NCI-H1105 (cell line): ENCODE measurements at regions not wholly inside any gene's neighbourhood (a gene's known extent, or its start where the extent isn't known, plus 50 kb on each side); places are given as distances from the start of the nearest gene placed in this dataset.
"Not testable (repeated sequence)": the region's sequence is repeated elsewhere in the genome, so short reads cannot be mapped to it uniquely, and the experiment has no call there.

ENCODE experiments used
- DNase-seq: peaks from one replicate; lab custom pipeline; 2025; lab: John Stamatoyannopoulos, UW

DNA sequence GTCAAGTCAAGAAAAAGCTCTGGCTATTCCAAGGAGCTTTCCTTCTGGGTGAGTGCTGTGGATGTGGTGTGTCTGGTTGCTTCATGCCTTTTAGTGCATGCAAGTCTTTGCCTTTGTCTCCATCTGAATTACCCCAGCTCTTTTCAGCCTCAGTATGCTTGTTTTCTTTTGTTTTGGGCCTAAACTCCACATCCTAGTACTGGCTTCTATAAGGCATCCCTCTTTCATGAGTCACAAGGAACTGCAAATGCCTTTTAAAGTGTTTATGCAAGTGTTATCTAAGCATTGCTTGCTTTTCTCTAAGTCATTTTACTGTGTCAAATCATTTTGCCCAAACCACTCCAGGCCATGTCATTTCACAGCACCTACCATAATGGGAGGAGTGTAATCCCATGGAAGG is 132.1 kb downstream of the PLCE1 start:
- no peak for DNase-seq

DNA sequence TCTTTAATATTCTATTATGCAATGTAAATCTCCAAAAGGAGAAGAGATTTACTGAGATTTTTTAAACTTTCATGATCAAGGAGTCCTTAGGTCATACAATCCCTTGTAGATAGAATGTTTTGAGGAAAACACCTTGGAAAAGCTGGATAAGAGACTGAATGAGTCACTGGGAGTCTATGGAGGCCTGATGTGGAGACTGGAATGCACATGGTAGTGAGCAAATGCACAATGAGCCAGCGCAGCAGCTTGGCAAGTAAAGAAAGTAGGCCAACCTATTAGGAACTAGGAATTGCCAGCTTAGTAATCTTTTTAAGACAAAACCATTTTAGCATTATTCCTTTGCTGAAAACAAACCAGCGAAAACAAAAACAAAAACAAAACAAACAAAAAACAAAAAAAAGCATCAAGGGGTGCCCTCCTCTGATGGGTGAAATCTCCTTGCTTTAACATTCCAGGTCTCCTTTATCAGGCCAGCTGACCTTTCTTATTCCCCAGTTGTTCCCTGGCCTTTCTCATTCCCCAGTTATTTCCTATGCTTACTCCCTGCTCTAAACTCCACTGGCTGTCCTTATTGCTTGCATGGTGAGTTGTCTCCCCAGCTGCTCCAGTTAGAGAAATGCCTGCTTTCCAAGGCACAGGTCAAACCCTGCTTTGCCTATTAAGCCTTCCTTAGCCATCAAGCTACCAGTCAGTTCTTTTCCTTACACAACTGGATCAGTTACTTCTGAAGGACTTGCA is 135.8 kb downstream of the PLCE1 start:
- no peak for DNase-seq

DNA sequence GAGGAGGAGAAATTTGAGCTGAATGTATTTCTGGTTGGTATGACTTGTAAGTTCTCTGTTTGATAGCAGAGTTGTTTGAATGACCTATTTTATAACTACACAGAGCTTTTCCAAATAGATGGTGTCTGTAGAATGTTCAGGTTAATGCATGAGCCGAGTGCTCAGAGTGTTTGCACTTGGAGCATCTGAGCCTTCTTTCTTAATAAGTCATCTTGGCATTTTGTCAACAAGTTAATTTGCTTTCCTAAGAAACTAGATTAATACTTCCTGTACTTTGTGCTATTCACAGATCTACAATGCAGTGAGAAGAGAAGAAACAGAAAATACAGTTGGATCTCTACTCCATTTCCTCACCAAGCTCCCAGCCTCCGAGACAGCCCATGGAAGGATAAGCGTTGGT is 138.2 kb downstream of the PLCE1 start:
- DNase-seq = no peak

DNA sequence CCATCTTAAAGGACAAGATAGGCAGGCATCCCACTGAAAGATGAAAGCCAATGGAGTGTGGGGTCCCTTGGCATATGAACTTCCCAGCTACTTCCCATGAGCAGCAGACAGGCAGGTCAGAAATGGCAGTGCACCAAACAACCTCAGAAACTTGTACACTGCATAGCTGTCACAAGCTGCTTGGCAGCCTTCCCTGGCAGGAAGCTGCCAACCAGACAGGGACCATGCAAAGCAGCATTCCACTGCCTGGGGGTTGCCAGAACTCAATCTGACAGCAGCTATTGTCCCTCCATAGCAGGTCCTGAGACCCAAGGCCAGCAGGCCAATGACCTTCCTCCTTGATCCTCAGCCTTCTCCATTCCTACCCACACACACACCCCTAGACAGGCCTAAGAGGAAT is 139.5 kb downstream of the PLCE1 start:
- no peak for DNase-seq

DNA sequence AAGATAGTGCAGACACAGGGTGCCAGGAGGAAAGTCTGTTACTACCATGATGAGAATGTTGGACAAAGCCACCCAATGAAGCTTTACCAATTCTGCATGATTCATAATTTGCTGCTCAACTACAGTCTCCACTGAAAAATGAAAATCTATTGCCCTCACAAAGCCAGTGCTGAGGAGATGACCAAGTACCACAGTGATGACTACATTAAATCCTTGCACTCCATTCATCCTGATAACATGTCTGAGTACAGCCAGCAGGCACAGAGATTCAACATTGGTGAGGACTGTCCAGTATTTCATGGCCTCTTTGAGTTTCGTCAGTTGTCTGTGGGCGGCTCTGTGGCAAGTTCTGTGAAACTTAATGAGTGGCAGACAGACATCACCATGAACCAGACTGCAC is 144.0 kb downstream of the PLCE1 start:
- DNase-seq = no peak

DNA sequence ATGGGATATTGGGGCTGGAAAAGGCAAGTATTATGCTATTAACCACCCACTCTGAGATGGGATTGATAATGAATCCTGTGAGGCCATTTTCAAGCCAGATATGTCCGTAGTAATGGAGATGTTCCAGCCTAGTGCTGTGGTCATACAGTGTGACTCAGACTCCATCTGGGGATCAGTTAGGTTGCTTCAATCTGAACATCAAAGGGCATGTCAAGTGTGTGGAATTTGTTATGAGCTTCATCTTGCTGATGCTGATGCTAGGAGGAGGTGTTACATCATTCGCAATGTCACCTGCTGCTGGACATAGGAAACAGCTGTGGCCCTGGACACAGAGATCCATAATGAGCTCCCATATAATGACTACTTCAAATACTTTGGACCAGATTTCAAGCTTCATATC is 144.7 kb downstream of the PLCE1 start:
- no peak for DNase-seq

DNA sequence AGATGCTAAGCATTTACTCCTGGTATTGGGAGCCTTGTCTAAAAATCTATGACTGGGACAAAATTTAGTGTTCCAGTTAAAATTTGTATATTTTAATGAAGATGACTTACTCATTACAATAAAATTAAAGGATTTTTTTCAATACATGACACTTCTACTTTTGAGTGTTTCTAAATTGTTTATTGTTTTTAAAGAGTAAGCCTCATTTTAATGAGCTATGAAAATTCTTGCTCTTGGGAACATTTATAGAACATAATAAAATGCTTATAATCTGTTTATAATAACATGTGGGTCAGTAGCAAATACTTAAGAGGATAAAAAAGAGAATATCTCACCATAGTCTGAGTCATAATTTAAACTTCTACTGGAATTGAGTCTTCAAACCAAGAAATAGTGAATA is 149.5 kb downstream of the PLCE1 start:
- DNase-seq = no peak

DNA sequence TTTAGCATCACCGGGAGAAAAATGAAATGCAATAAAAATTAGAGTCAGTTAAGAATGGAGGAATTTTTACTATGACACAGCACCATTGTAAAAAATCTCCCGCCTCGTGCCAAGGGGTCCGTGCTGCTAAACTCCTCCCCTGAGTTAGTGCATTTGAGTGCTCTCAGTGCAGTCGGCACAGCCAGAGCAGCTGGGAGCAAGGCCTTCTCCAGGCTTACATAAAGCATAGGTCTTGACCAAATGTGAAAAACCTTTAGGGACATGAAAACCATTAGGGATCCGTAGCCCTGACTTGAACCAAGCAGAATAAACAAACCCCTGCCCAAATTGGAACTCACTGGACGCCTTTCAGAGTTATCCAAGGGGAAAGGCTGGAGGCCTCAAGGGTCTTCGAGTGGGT is 152.6 kb downstream of the PLCE1 start:
- no peak for DNase-seq

DNA sequence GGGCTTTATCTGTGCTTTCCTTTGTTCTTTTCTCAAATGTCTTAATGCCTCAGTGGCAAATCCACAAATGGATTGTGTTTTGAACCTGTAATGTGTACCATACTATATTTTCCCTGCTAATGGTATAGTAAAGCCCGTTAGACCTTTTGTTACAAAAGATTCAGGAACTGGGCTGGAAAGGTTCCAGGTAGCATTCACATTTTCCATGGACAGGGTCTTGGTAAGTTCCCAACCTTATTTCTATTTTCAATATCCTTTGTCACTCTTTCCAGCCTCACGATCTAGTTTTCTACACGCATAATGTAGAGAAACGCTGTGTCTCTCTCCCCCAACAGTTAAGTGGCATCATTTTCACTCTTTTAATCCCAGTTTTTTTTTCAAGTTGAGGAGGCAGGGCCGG is 153.0 kb downstream of the PLCE1 start:
- no peak for DNase-seq

DNA sequence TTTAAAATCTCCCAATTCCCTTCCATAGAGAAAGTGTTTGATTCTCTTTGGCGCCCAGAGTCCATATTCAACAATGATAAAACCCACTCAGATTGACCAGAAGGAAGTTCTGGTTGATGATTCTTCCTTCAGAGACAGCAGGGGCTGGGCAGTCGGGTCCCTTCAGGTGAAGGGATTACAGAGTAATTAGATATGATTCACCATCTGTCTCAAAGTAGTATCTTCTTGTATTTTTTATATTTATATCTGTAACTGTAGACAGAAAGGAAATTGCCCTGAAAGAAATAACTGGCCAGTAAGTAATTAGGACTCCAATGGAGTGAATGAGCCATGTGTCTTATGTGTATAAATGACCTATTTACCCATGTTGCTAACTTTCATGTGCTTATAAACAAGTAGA is 156.0 kb downstream of the PLCE1 start:
- no peak for DNase-seq

DNA sequence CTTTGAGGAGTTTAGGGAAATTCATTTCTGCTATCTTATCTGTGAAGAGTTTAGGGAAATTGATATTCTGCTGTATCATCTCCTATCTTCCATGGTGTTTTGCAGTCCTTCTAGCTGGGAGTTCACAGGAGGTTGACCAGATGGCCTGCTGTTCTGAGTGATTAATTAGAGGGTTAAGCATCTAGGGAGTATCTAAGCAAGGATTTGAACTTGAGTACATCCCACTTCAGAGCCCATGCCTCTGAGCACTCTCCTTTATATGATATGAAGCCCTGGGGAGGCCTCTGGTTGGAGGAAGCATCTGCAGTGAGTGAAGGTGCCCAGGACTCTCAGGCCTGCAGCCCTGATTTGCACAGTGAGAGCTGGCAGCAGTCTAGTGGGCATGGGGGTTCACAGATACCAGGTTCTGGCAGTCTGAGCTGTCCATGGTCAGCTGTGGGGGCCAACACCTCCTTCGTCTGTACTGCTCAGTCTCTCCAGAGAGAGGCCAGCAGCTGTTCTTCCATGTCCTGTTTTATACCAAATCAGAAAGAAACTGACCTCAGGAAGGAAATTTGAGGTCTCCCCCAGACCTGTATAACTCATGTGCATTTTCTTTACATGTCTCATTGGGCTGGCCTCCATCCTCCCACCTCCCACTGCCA is 156.9 kb downstream of the PLCE1 start:
- no peak for DNase-seq

DNA sequence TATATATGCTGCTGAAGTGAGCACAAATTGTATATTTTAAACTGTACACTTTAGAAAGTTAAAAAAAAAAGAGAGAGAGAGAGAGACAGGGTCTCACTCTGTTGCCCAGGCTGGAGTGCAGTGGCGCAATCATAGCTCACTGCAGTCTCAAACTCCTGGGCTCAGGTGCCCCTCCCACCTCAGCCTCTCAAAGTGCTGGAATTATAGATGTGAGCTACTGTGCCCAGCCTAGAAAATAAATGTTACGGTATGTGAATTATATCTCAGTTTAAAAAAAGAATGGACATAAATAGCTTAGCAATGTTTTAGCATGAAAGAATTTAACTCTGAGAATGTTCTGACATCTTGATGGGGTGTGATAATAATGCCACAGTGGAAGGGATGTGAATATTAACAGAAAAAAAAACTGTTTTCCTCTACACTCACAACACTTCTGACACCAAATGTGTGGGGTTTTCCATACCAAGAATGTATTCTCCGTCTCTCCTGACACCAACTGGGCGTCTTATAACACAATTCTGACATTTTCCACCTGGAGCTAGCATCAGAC is 162.1 kb downstream of the PLCE1 start:
- DNase-seq = no peak

DNA sequence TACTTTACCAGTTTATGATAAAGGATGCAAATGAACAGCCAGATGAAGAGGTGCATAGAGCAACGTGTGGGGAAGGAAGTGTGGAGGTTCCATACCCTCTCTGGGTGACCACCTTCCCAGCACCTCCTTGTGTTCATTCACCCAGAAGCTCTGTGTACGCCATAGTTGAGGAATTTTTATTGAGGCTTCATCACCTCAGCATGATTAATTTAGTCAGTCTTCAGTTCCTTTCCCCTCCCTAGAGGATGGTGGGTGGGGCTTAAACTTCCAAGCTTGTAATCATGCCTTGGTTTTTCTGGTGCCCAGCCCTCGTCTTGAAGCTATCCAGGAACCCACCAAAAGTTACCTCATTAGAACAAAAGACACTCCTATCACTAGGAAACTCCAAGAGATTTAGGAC is 162.7 kb downstream of the PLCE1 start:
- DNase-seq = no peak

DNA sequence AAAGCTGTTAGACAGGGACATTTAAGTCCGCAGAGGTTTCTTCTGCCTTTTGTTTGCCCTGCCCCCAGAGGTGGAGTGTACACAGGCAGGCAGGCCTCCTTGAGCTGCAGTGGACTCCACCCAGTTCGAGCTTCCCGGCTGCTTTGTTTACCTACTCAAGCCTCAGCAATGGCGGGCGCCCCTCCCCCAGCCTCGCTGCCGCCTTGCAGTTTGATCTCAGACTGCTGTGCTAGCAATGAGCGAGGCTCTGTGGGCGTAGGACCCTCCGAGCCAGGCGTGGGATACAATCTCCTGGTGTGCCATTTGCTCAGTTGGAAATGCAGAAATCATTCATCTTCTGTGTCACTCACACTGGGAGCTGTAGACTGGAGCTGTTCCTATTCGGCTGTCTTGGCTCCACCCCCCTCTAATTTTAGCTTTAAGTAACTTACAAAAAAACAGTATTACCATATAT is 171.5 kb downstream of the PLCE1 start:
- DNase-seq = not testable (repeated sequence)

DNA sequence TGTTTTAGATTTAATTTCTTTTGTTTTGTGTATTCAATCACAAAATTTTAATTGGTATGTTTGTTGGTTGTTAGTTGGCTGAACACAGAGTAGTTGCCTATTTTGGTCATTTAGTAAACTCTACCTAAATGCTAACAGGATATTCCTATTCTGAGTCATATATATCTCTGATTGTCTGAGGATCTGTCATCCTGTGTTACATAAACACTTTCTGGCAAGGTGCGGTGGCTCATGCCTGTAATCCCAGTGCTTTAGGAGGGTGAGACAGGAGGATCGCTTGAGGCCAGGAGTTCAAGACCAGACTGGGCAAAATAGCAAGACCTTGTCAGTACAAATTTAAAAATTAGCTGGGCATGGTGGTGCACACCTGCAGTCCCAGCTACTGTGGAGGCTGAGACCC is 178.6 kb downstream of the PLCE1 start:
- DNase-seq = no peak

DNA sequence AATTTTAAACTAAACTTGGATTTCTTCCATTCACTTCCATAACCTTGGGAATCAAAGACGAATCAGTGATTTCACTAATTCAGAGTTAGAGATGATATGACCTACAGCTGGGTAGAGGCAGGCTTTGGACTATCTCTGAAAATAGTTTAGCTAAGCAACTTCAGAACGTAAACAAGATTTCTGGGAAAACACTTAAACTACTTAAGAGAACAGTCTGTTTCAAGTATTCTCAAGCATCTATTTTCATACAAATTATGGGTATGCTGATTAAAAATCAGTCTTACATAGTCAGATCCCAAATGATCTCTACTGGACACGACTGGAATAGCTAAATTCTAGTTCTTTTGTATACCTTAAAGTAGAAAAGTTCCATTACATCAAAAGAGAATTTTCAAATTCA is 179.9 kb downstream of the PLCE1 start:
- DNase-seq = no peak

DNA sequence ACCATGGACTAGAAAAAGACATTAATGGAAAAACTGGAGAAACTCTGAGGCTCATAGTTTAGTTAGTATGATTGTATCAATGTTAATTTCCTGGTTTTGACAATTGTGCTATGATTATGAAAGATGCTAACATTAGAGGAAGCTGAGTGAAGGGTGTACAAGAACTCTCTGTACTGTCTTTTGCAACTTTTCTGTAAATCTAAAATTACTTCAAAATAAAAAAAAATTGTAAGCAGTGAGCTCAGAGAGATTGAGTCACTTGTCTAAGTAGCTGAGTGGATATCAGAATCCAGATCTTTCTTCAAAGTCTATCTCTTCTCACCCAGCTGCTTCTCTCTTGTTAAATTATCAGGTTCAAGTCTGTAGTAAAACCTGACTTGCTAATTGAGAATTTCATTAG is 181.1 kb downstream of the PLCE1 start:
- no peak for DNase-seq

DNA sequence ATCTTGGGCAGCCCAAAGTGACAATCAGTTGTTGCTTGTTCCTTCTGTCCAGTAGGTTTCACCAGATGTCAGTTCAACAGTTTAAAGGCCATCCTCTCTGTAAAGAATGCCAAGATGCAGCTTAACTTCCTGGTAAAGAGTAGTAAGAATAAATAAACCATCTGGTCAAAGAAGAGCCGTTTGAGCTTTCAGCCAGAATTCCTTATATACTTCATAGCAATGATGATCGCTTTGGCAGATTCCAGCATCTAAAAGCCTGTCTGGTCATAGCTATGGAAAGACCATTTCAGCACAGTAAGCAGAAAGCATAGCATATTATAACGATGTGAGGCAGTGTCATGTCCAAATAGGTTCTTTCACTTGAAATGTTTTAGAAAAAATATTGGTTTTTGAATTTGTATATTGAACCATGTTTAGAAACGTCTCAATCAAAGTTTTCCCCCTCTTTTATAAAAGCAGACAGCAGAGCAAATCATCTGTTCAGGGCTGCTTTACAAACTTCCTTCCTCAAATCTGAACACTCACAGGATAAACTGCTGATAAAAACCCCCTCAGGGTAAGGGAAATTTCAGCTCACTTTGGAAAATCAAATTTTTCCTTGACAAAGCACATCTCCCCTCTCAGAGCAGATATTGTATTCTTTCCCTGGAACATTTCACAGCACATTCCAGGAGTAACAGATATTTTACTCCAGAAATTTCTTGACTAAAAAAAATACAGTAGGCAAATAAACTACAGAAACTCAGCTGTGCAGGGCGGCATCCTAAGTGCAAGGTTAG is 184.1 kb downstream of the NOC3L start:
- DNase-seq = no peak

DNA sequence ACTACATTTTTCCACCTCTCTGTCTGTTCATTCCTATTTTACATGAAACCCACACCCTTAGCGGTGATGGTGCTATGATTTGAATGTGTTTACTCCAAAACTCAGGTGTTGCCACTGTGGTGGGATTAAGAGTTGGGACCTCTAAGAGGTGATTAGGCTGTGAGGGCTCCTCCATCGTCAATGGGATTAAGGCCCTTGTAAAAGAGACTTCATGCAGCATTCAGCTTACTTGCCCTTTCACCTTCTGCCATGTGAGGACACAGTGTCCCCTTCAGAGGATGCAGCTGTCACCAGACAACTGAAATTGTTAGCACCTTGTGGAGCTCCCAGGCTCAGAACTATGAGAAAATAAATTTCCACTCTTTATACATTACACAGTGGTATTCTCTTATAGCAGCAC is 182.2 kb downstream of the NOC3L start:
- no peak for DNase-seq

DNA sequence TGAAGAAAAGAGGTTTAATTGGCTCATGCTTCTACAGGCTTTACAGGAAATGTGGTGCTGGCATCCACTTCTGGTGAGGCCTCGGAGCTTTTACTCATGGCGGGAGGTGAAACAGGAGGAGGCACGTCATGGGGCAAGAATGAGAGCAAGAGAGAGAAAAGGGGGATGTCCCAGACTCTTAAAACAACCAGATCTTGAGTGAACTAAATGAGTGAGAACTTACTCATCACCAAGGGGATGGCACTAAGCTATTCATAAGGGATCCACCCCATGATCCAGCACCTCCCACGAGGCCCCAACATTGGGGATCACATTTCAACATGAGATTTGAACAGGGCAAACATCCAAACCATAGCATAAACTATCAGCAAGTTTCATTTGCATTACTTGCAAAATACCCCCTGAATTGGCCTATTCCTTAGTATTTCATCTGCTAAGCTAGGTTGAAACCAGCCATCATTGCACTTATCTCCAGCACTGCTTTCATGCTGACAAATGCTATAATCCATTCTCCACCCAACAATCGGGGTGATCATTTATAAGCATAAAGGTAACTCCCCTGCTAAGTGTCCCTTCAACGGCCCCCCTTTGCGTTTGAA is 179.0 kb downstream of the NOC3L start:
- DNase-seq = no peak

DNA sequence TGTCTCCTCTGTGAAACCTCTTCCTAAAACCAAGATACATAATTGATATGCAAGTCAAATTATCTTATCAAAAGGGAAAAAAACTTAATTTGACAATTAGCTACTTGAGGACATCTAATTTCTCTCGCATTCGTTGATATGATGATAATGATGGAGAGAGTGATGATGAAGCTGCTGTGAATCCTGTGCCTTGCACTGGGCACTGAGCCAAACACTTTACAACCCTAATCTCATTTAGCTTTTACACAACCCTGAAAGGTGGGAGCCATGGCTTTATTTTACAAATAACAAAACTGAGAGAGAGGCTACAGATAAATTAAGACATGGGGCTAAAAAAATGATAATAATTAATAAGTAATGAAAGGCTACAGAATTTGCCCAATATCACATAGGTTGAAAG is 176.0 kb downstream of the NOC3L start:
- DNase-seq = peak; percentile 13

DNA sequence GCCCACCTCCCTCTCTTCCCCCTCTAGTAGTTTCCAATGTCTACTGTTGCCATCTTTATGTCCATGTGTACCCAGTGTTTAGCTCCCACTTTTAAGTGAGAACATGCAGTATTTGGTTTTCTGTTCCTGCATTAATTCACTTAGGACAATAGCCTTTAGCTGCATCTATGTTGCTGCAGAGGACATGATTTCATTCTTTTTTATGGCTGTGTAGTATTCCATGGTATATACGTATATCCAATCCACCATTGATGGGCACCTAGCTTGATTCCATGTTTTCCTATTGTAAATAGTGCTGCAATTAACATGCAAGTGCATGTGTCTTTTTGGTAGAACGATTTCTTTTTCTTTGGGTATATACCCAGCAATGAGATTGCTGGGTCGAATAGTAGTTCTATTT is 170.4 kb downstream of the NOC3L start:
- DNase-seq = no peak

DNA sequence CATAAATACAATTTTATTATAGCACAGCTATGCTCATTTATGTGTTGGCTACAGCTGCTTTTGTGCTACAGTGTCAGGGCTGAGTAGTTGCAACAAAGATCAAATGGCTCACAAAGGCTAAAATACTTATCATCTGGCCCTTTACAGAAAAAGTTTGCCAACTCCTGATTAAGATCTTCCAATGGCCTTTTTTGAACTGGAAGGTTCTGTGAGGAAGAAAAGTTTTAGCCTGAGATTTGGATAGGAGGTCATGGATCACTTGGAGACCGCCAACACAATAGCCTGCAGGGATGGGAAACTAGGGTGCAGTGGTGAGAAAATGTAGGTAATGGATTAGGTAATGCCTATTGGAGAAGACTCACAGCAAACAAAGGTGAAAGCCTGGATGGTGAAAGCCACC is 169.8 kb downstream of the NOC3L start:
- no peak for DNase-seq
